Posterior vena cava (tissue), 2 donors: ENCODE measurements at regions not wholly inside any gene's neighbourhood (a gene's known extent, or its start where the extent isn't known, plus 50 kb on each side); places are given as distances from the start of the nearest gene placed in this dataset.

Experiments
- DNase-seq: peaks from one replicate; pipeline ENCODE4 v3.0.0-alpha.2; 2020; ENCODE audit warnings: low spot score
- intact Hi-C, 2 donors: fragments of 100-400 bp; cut with DNase I; formaldehyde crosslinking; loops; one replicate each; pipeline versions ENCODE4 v1.14.1 to v1.14.2; 2022 to 2023
- donor health status: DM: yes; HTN: yes; CAD: no.
- donor health status: DM: yes; HTN: yes; CAD: no.

DNA sequence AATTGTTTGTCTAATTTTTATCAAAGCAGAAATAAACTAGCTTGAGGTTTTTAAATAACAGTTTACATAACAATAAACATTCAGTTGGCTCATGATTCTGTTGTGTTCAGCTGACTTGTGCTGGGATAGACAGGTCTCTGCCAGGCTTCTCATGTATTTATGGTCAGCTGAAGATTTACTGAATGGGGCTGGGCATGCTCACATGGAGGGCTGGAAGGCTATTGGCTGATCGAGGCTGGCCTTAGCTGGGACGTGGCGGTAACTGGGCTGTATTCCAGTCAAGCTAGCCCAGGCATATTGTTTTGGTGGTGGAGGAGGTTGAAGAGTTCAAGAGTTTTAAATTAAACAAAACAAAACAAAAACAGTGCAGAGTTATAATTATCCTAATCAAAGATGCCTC is 251.0 kb upstream of the MTPN start:
- intact Hi-C loops, result no loop called here
- no peak for DNase-seq

DNA sequence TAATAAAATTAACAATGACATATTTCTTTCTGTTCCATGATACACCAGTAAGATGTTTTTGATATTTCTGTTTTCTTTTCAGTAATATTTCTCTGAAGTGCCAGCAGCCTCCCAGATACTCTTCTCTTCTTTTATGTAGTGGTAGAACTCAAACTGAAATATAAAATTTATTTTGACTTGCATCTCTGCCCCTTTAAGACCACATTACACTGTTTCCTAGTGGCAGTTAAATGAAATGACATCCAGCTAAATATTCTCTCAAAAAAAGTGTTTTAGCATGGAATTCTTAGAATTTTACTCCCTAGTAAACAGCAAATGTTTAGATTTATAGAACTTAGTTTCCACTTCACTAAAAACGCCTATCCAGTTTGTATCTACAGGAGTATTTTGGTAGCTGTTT is 237.2 kb upstream of the MTPN start:
- no peak for DNase-seq
- intact Hi-C loops, result no loop called here

DNA sequence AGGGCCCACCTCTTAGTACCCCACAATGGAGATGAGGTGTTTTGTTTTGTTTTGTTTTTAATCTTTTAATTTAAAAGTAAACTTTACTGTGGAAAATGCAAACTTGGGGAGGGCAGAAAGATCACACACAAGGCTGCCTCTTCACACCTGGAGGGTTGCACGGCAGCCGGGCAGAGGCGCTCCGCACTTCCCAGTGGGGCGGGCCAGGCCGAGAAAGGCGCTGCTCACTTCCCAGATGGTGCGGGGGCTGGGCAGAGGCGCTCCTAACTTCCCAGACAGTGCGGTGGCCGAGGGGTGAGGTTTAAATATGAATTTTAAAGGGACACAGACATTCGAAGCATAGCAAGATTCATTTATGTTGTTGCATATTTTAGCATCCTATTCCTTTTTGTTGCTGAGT is 235.9 kb upstream of the MTPN start:
- intact Hi-C loops, result no loop called here
- no peak for DNase-seq

DNA sequence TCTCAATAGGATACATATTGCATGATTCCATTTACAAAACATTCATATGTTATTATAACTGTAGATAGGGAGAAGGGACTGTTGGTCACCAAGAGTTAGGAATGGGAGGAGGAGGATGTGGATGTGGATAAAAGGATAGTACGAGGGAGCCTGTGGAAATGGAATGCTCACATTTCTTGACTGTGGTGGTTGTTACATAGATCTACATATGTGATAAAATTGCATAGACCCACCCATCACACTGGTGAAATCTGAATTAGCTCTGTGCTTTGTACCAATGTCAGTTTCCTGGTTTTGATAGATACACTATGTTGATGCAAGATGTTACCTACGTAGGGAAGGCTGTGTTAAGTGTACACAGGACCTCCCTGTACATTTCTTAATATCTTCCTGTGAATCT is 233.5 kb upstream of the MTPN start:
- intact Hi-C loops, result no loop called here
- DNase-seq, result no peak

DNA sequence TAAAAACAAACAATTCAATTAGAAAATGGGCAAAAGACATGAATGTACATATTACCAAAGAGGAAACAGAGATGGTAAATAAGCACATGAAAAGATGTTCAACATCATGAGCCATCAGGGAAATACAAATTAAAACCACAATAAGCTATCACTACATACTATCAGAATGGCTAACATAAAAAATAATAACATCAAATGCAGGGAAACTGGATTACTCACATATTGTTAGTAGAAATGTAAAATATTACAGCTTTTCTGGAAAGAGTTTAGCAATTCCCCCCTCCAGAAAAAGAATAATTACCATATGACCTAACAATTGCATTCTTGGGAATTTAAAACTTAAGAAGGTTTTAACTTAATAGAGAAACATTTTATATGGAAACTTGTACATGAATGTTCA is 232.9 kb upstream of the MTPN start:
- no peak for DNase-seq
- intact Hi-C loops, result no loop called here

DNA sequence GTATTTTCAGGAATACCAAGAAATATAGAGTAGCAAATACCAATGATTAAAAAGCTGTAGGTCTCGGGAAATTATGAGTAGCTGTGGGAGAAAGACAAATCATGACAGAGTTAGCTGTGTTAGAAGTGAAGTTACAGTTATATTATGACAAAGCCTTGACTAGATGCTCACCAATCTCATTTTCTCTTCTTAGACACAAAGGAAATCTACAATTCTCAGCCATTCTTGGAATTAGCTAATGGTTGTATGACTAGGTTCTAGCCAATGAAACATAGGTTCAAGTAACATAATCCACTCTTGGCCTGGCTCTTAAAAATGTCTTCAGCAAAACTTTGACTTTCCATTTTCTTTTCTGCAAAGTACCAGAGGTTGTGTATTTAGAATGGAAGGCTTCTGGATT is 228.8 kb upstream of the MTPN start:
- no peak for DNase-seq
- intact Hi-C loops, result no loop called here

DNA sequence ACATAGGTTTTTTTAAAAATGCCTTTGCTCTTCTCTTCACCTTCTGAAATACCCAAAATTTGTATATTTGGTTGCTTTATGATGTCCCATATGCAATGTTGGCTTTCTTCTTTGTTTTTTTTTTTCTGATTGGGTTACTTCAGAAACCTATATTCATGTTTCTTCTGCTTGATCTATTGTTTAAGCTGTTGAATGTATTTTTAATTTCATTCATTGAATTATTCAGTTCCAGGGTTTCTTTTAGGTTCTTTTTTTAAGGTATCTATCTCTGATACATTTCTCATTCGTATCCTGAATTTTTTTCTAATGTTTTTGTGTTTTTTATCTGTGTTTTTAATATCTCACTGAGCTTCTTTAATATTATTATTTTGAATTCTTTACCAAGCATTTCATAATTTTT is 221.0 kb upstream of the MTPN start:
- no peak for DNase-seq
- intact Hi-C loops, result no loop called here

DNA sequence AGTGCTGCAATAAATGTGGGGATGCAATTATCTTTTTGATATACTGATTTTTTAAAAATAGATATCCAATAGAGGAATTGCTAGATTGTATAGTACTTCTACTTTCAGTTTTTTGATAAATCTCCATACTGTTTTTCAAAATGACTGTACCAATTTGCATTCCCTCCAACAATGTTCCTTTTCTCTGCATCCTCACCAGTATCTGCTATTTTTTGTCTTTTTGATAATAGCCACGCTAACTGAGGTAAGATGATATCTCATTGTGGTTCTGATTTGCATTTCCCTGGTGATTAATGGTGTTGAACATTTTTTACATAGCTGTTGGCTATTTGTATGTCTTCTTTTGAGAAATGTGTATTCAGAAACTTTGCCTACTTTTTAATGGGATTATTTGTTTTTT is 217.7 kb upstream of the MTPN start:
- DNase-seq, result no peak
- intact Hi-C loops, result no loop called here

DNA sequence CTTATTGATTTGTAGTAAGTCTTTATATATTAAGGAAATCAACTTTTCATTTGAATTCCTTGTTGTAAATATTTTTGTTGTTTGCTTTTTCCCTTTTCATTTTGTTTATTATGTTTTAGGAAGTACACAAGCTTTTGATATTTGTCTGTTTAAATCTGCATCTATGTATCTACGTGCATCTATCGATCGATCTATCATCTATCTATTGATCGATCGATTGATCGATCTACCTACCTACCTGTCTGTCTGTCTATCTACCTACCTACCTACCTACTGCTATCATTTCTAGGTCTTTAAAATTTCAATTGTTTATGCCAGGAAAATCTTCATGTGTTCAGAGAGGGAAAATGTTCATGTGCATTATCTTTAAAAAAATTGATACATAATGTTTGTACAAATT is 216.8 kb upstream of the MTPN start:
- intact Hi-C loops, result no loop called here
- DNase-seq, result no peak

DNA sequence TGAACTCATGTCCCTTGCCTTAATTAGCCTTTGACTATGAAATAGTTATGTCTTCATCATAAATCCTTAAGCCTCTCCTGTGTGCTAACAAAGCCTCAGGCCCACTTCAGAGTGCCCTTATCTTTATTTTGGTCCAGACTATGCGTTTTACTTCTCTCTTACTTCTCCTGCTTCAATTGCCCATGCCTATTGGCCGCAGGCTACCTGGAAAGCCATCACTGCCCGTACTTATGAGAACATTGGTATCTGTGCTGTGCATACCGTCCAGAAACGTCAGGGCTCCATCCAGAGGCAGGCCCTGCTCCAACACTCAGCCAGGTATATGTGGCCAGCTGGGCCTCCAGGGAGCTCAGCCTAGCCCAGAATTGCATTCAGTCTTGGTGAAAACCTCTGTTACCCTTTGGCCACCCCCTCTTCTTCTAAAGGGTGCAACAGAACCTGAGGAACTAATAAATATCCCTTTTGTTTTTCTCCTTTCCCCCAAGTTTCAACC is 212.4 kb upstream of the MTPN start:
- no peak for DNase-seq
- intact Hi-C loops, result no loop called here

DNA sequence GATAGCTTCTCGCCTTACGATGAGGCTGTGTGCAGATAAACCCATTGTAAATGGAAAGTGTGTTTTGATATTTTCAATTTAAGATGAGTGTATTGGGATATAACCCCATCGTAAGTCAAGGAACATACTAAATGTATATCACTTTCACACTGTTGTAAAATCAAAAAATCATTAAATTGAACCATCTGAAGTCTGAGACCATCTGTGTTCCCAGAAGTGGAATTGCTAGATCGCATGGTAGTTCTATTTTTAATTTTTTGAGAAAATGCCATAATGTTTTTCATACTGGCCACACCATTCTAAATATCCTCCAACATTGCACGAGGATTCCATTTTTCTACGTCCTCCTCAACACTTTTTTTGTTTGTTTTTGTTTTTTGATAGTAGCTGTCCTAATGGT is 209.1 kb upstream of the MTPN start:
- intact Hi-C loops, result no loop called here
- DNase-seq, result no peak

DNA sequence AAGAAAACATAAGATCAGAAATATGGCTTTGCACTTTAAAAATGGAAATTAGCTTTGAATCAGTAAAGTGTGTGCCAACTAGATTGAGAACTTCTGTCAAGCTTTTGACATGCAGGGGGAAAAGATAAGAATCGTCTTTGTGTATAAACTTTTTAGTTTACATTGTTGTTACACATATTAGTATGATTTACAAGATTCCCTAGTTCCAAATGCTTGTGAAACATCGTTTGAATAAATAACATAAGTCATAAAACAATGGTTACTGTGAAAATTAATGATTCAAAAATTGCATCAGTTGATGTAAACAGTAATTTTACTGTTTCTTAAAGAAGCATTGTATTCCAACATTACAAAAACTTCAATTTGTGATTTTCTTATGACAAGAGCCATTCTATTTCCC is 207.6 kb upstream of the MTPN start:
- intact Hi-C loops, result no loop called here
- DNase-seq, result no peak

DNA sequence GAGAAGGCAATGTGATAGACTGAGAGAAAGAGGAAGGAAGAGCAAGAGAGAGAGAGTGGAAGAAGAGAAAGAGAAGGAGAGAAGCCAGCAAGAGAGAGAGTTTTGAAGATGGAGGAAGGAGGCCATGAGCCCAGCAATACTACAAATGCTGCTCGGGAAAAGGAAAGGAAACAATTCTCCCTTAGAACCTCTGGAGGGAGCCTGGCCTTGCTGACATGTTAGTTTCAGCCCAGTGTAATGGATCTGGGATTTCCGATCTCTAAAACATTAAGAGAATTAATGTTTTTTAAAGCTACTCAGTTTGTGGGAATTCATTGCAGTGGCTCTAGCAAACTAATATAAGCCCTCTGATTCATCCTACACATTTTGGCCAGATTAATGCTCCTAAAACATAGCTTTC is 206.8 kb upstream of the MTPN start:
- DNase-seq, result no peak
- intact Hi-C loops, result no loop called here

DNA sequence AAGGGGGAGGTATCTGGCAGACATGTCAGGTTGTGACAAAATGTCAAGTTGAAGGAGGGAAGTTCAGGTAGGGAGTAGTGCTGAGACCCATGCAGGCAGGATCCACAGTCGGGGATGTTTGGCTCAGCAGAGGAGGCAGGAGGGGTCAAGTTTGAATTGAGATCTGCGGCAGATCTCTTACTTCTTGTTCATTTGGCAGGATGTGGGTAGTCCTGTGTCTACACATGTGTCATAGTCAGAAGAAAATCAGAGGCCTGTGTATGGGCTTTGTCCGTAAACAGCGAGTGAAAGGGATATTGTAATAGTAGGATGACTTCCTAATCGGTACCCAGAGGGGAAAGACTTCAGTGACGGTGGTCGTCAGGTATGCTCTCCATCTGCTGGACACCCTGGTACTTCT is 203.8 kb upstream of the MTPN start:
- intact Hi-C loops, result no loop called here
- no peak for DNase-seq

DNA sequence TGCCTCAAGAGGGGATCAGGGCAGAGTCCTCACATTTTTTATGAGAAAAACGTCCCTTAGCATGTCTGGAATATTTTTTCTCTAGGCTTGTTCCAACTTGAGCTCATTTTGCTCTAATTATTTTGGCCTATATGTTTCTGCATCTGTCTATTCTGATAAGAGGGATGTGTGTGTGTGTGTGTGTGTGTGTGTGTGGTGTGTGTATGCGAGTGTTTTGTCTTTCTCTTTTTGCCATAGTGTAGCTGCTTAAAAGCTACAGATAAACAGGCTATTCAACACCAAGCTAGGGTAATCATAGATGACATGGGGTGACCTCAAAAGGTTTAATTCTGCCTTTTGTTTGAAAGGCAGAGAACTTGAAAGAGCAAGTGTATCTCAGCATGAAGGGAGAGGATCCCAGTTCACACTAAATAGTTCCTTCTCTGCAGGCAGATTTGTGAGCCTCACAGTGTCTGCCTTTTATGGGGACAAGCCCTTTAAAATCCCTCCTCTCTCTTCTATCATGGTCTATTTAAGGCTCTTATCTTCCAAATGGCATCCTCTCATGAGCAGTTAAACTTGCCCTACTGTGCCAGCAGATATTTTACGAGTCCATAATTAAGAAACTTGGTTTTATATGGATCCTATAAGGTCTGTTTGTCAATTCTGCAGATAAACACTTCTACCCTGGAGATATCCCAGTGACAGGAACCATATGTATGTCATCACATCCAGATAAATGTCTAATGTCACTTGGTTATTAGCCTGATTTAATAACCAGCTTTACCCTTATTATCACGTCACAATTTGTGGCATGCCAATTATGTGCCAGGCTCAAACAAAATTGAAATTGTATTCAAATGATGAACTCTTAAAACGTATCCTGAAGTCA is 202.9 kb upstream of the MTPN start:
- intact Hi-C loops, result no loop called here
- no peak for DNase-seq

DNA sequence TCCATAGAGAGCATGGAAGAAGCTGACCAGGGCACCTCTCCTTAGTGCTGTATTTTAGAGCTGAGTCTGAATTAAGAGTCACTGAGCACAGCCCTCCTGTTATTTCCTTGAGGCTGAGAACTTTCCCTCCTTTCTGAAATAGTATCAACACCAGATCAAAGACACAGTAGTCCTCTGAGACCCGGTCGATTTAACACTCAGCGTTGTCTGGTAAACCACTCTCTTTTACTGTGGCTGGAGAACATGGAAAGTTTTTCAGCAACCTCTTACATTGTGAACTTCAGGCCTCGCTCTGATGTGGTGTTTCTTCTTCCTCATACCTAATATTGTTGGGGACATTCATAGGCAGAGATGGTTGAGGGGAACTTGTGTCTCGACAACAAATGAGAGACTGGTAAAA is 202.0 kb upstream of the MTPN start:
- no peak for DNase-seq
- intact Hi-C loops, result no loop called here

DNA sequence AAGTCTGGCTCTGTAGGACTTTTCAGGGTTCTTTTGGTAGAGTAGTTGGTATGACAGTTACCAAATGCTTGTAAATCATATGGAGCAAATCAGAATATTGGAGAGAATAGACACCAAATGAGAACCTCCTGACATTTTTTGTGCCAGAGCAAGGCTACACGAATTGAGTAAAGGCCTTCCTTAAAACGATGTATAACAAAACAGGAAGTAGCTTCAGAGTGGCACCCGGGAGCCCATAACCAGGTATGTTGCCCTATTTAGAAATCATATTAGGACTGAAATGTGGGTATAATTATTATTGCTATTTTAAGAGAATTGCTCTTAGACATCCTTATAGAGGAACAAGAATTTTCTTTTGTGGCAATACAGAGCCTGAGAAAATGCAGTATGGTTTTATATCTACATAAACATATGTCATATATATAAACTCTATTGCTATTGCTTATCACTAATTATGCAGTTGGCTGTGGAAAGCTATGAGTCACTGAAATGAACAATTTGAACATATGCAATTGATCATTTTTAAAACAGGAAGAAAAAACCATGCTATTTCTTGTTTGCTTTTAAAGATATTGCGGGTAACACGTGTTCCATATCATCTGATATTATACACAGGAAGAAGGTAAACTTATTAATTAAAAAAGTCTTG is 197.4 kb upstream of the MTPN start:
- no peak for DNase-seq
- intact Hi-C loops, result no loop called here

DNA sequence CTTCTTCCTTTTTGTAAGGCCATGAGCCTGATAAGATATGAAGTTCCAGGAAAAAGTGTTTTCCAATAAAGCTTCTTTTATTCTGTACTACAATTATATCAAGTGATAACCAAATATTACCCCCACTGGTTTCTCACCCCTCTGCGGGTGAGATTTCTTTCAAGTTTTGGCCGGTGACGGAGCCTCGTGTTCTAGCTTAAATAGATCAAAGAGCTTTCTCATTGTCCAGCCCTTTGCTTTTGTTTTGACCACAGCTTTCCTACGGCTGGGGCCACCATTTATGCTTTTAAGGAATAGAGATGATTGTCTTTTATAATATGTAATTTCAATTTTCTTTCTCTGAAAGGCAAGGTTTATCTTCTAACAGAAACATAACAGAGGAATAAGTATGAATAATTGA is 196.7 kb upstream of the MTPN start:
- no peak for DNase-seq
- intact Hi-C loops, result no loop called here

DNA sequence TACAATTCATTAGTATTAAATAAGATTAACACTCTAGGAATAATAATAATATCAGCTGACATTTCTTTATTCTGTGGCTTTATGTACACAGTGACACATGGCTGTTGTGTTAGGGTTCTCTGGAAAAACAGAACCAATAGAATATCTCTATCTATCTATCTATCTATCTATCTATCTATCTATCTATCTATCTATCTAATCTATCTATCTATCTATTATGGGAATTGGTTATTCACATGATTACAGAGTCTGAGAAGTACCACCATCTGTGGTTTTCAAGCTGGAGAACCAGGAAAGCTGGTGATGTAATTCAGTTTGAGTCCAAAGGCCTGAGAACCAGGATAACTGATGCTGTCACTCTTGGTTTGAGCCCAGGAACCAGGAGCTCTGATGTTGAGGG is 194.1 kb upstream of the MTPN start:
- intact Hi-C loops, result no loop called here
- no peak for DNase-seq

DNA sequence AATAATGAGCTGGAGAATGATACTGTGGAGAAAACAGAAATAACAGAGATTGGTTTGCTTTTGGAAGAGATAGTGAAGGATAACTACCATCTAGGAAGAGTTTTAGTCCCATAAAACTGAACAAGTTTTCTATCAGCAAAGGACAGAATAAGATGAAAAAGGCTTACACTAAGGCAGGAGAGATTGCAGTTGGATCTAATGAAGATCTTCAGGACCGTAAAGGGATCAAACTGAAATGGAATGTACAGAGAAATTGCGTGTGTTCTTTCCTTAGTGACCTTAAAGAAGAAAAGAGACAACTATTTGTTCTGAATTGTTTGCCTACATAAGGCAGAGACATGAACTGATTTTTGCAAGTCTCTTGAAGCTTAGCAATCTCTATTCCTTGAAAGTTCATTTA is 191.7 kb upstream of the MTPN start:
- no peak for DNase-seq
- intact Hi-C loops, result no loop called here

DNA sequence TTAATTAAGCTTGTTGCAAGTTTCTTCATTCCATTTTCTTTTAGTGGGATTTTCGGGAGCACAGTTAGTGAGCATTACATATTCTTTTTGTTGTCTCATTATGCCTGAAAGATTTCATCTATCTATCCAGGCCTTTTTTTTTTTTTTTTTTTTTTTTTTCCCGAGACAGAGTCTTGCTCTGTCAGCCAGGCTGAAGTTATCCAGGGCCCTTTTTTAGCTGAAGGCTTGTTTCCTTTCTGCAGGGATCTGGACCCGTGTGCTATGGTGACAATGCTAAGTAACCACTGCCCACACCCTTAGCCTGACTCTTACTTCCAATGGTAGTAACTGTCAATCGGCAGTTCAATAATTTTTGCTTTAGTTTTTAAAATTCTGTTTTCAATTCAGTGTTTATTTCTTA is 190.8 kb upstream of the MTPN start:
- DNase-seq, result no peak

More for the DNA sequence above, 190.8 kb upstream of the MTPN start:
- intact Hi-C loops, result no loop called here
